GM21619 (cell line): ENCODE measurements at regions not wholly inside any gene's neighbourhood (a gene's known extent, or its start where the extent isn't known, plus 50 kb on each side); places are given as distances from the start of the nearest gene placed in this dataset.

Experiments used
- ATAC-seq: cut with Tn5 transposase; IDR thresholded peaks from one replicate; pipeline ENCODE4 v1.9.1; 2021; ENCODE audit not compliant: unreplicated experiment

- no peak for ATAC-seq
Measured at GRCh38 chr10:52906046-52906445, 133.5 kb upstream of the MBL2 start.

GRCh38 chr10:52903397-52903938 lies 130.9 kb upstream of the MBL2 start:
- no peak for ATAC-seq

GRCh38 chr10:52900593-52900992 lies 128.0 kb upstream of the MBL2 start:
- no peak for ATAC-seq

GRCh38 chr10:52897162-52897561 lies 124.6 kb upstream of the MBL2 start:
- ATAC-seq = no peak

GRCh38 chr10:52895059-52895458 lies 122.5 kb upstream of the MBL2 start:
- ATAC-seq = no peak

- ATAC-seq = no peak
Measured at GRCh38 chr10:52890281-52890680, 117.7 kb upstream of the MBL2 start.

DNA sequence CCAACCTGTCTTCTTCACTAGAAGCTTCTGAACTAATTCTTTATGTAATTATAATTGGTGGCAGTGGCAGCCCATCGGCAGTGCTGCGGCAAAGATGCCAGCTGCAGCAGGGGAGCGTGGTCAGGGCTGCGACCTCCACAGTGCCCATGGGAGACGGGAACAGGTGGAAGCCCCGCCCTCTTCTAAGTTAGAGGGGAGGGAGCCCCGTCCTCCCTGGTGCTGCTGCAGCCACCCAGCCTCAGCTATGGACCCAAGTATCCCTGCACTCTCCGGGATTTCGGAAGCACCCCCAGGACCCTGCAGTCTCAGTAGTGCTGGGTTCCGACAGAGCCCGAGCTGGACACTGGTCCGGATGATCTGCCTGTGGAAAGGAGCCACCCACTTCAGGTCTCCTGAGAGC lies 117.0 kb upstream of the MBL2 start:
- no peak for ATAC-seq

GRCh38 chr10:52883996-52884871 lies 111.7 kb upstream of the MBL2 start:
- peak; percentile 96 for ATAC-seq

DNA sequence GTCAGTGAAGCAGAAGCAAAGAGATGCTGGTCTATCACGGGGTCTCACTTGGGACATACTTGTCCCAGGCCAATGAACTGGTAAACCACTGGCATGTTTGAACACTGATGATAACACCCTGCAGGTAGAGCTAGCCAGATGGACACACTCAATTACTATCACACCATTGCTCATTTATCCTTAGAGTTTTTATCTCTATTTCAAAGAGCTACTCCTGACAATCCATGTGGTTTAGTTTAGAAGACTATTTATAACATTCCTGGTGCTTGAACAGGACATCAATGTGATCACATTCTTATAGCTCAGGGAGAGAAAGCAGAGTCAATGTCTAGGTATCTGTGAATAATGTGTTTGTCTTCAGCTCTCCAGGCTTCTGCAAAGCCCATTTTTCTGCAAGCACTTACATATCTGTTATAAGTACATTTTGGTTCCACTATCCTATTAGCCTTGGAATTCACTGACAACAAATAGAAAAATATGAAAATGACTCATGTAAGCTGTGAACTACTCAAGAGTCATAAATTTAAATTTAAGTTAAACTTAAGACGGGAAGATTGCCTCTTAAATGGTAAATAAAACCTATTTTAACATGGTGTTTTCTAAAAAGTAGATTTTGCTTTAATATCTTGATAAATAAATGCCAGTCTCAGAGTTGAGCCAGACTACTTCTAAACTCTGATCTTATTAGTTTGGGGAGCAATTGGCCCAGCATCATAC lies 106.7 kb upstream of the MBL2 start:
- ATAC-seq = no peak

GRCh38 chr10:52877451-52877850 lies 104.9 kb upstream of the MBL2 start:
- no peak for ATAC-seq

DNA sequence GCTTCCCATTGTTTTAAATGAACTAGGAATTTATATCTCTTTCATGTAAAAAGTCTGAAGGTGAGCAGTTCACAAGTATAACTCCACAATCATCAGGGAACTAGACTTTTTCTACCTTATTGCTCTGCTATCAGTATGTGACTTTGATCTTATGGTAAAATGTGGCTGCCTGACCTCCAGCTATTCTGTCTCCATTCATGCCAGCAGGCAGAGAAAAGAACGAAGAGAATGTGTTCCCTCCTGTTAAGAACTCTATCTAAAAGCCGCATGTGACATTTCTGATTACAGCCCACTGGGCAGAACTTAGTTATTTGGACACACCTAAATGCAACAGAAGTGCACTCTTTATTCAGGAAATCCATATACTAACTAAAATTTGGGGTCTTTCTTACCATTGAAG lies 102.8 kb upstream of the MBL2 start:
- ATAC-seq = no peak

- no peak for ATAC-seq
Measured at GRCh38 chr10:52874581-52874980, 102.0 kb upstream of the MBL2 start.

GRCh38 chr10:52871191-52871843 lies 98.7 kb upstream of the MBL2 start:
- ATAC-seq = no peak

DNA sequence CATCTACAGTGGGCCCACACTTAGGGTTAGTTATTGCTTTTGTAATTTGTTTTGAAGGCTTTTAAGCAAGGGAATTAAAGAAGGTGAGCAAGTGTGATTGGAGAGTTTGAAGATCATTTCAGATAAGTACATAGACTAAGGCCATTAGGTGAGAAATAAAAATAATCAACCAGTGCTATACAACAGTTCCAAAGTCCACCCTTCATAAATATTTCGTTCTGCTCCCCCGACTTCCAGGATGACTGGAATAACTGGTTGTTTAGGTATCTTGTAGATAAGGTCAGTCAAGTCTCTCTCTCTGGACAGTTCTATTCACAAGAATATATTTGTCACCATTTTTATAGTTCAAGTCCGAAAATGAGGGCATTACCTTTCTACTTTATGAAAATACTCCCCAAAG lies 98.0 kb upstream of the MBL2 start:
- no peak for ATAC-seq

GRCh38 chr10:52869864-52870263 lies 97.3 kb upstream of the MBL2 start:
- no peak for ATAC-seq

GRCh38 chr10:52865213-52865612 lies 92.6 kb upstream of the MBL2 start:
- no peak for ATAC-seq

DNA sequence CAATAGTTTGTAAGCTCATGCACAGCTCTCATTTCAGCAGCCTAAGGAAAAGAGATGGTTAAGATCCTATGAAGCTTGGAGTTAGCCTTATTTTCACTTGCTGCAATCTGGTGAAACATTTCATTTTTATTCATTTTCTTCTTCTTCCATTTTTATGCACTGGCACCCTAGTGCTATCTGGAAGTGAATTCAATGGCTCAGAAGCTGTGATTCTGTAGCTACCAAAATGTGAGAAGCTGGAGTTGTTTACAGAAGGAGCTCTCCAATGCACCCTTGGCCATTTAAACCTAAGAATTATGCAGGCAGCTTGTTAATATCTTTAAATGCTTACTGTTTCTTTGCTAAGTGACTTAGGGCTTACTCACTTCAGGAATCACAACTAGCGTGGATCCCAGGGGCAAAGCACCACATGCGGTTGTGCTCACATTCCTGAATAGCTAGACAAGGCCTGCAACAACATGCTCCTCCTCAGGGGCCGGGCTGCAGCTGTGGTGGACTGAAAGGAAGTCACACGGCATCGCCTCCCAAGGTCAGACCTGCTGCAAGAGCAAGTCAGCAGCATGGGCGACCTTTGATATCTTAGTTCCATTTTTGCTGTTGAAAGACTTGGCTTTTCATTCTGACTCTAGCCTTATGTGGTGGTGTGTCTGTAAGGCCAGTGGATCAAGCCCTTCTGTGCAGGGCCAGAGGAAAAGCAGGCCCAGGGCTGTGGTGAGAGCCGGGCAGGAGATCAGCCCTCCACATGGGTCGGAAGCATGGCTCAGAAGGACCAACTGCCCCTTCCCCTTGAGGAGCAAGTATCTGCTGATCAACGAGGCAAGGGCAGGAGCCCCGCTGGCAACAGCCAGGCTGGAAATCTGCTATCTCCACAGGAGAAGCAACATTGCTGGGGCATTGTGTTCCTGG lies 91.9 kb upstream of the MBL2 start:
- ATAC-seq = no peak

GRCh38 chr10:52858722-52859121 lies 86.1 kb upstream of the MBL2 start:
- ATAC-seq = no peak

DNA sequence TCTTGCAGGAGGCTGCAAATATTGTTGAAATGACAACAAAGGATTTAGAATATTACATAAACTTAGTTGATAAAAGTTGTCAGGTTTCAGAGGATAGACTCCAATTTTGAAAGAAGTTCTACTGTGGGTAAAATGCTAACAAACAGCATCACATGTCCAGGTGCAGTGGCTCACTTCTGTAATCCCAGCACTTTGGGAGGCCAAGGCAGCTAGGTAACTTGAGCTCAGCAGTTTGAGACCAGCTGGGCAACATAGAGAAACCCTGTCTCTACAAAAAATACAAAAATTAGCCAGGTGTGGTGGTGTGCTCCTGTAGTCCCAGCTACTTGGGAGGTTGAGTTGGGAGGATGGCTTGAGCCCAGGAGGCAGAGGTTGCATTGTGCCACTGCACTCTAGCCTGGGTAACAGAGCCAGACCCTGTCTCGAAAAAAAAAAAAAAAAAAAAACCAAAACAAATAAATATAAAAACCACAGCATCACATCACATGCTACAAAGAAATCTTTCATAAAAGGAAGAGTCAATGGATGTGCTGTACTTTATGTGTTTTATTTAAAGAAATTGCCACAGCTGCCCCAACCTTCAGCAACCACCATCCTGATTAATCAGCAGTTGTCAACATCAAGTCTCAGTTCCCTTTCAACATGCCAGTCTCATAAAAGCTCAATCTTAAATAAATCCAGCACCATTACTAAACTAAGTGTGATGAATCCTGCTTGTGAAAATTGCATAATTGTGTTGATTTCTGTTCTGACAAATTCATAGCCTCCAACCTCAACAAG lies 83.2 kb upstream of the MBL2 start:
- ATAC-seq = no peak

DNA sequence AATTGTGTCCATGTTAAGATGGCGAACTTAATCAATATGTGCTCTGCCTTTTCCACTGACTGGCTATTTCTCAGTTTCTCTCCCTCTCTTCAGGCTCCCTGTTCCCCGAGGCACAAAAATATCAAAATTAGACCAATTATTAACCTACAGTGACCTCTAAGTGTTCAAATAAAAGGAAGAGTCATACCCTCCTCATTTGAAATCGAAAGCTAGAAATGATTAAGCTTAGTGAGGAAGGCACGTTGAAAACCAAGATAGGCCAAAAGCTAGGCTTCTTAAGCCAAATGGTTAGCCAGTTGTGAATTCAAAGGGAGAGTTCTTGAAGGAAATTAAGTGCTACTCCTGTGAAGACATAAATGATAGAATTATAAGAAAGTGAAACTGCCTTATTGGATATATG lies 81.1 kb upstream of the MBL2 start:
- ATAC-seq = peak; percentile 70
